ENCODE measurements at regions not wholly inside any gene's neighbourhood (a gene's known extent, or its start where the extent isn't known, plus 50 kb on each side); places are given as distances from the start of the nearest gene placed in this dataset.

- CTCF ChIA-PET: interaction anchor here (0.6 to 6.7 kb wide), 19 partner anchors 8 to 700 kb away, joined by 3 to 86 read pairs (median 5); partner anchors contain the start of gene C6orf132
- no peaks in the 10 kb centered on the region for H3K9me3 ChIP-seq (ENCODE audit: control insufficient read depth, insufficient read depth, low read depth, low read length)
- H3K4me1 ChIP-seq (ENCODE audit: control insufficient read depth, insufficient read depth, low read length): peaks cover 22% of the 10 kb centered on the region
- H3K27ac ChIP-seq (ENCODE audit: extremely low read depth, low read depth, low read length): peak overlapping the region; percentile 68; the same call in 1 of the 2 replicates
- H3K4me3 ChIP-seq (ENCODE audit: low read depth, low read length): no peak overlapping the region
- TF ChIP-seq ZBTB44 (tag by site-specific recombination; IDR thresholded peaks at IDR 0.05): no peak
- no peak for TF ChIP-seq ZNF16 (tag by site-specific recombination; IDR thresholded peaks at IDR 0.05; ENCODE audit: low read depth)
- TF ChIP-seq ZNF221 (tag by site-specific recombination; IDR thresholded peaks at IDR 0.05; ENCODE audit: borderline replicate concordance): no peak
- TF ChIP-seq GLIS1 (tag by site-specific recombination; IDR thresholded peaks at IDR 0.05): no peak
- TF ChIP-seq ZNF660 (tag by site-specific recombination; IDR thresholded peaks at IDR 0.05): no peak
- TF ChIP-seq ZBTB17 (tag by site-specific recombination; IDR thresholded peaks at IDR 0.05): no peak
- TF ChIP-seq ZFP41 (tag by site-specific recombination; IDR thresholded peaks at IDR 0.05; ENCODE audit: borderline replicate concordance): no peak
- TF ChIP-seq IKZF3 (tag by site-specific recombination; IDR thresholded peaks at IDR 0.05): no peak
- TF ChIP-seq ZFHX2 (tag by site-specific recombination; conservative IDR thresholded peaks at IDR 0.05): no peak
- TF ChIP-seq, protein P1, sequence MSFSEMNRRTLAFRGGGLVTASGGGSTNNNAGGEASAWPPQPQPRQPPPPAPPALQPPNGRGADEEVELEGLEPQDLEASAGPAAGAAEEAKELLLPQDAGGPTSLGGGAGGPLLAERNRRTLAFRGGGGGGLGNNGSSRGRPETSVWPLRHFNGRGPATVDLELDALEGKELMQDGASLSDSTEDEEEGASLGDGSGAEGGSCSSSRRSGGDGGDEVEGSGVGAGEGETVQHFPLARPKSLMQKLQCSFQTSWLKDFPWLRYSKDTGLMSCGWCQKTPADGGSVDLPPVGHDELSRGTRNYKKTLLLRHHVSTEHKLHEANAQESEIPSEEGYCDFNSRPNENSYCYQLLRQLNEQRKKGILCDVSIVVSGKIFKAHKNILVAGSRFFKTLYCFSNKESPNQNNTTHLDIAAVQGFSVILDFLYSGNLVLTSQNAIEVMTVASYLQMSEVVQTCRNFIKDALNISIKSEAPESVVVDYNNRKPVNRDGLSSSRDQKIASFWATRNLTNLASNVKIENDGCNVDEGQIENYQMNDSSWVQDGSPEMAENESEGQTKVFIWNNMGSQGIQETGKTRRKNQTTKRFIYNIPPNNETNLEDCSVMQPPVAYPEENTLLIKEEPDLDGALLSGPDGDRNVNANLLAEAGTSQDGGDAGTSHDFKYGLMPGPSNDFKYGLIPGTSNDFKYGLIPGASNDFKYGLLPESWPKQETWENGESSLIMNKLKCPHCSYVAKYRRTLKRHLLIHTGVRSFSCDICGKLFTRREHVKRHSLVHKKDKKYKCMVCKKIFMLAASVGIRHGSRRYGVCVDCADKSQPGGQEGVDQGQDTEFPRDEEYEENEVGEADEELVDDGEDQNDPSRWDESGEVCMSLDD (tag by site-specific recombination; IDR thresholded peaks at IDR 0.05): no peak
- no peak for TF ChIP-seq ZNF701 (tag by site-specific recombination; IDR thresholded peaks at IDR 0.05)
- TF ChIP-seq ZNF239 (tag by site-specific recombination; IDR thresholded peaks at IDR 0.05): no peak
- TF ChIP-seq FEZF1 (tag by site-specific recombination; IDR thresholded peaks at IDR 0.05): no peak
- no peaks in the 10 kb centered on the region for H3K36me3 ChIP-seq (ENCODE audit: control insufficient read depth in 2 of 2, insufficient read depth in 1 of 2, low read length in 2 of 2)
- POLR2A ChIA-PET: interaction anchor here (0.6 kb wide), 1 partner anchor 25 kb away, joined by 4 read pairs; no protein-coding TSS in a partner anchor
Measured at GRCh38 chr6:41442352-41442672, 103.9 kb upstream of the FOXP4 start.

GRCh38 chr6:41442800-41443501 is 103.2 kb upstream of the FOXP4 start:
- peak overlapping the region; percentile 68 for H3K27ac ChIP-seq (ENCODE audit: extremely low read depth, low read depth, low read length)
- POLR2A ChIA-PET: interaction anchor here (0.6 to 1.2 kb wide), 5 partner anchors 12 to 145 kb away, joined by 3 to 7 read pairs (median 3); no protein-coding TSS in a partner anchor
- TF ChIP-seq ZNF473 (tag by site-specific recombination; IDR thresholded peaks at IDR 0.05) (no peak), ZNF138 (tag by site-specific recombination; IDR thresholded peaks at IDR 0.05; ENCODE audit: borderline replicate concordance) (no peak), ZNF785 (tag by site-specific recombination; IDR thresholded peaks at IDR 0.05) (0 out of 2 replicates have a peak, but pooled peaks have one; percentile 41), ZIC2 (tag by site-specific recombination; IDR thresholded peaks at IDR 0.05) (peak; percentile 79), TCF7L2 (IDR thresholded peaks at IDR 0.05; ENCODE audit: borderline replicate concordance, low read depth, low read length) (peak; percentile 81), ZXDB (tag by site-specific recombination; IDR thresholded peaks at IDR 0.05) (no peak), ZNF324 (tag by site-specific recombination; IDR thresholded peaks at IDR 0.05) (peak; percentile 28; the same call in 1 of the 2 replicates), ZNF148 (tag by site-specific recombination; IDR thresholded peaks at IDR 0.05; ENCODE audit: borderline replicate concordance) (no peak)
- TF ChIP-seq, protein P1 (tag by site-specific recombination; IDR thresholded peaks at IDR 0.05): 0 out of 2 replicates have a peak, but pooled peaks have one; percentile 15

More at GRCh38 chr6:41442800-41443501, 103.2 kb upstream of the FOXP4 start:
- Histone ChIP-seq H3K36me3 (ENCODE audit: control insufficient read depth in 2 of 2, insufficient read depth in 1 of 2, low read length in 2 of 2) (no peaks in the 10 kb centered on the region), H3K4me1 (ENCODE audit: control insufficient read depth, insufficient read depth, low read length) (peaks cover 22% of the 10 kb centered on the region), H3K4me3 (ENCODE audit: low read depth, low read length) (no peak overlapping the region), H3K9me3 (ENCODE audit: control insufficient read depth, insufficient read depth, low read depth, low read length) (no peaks in the 10 kb centered on the region)
- CTCF ChIA-PET: interaction anchor here (0.6 to 8.7 kb wide), 34 partner anchors 8 to 700 kb away, joined by 3 to 86 read pairs (median 4); partner anchors contain the start of gene C6orf132
